Endothelial cell of umbilical vein (primary cell): ENCODE measurements at regions not wholly inside any gene's neighbourhood (a gene's known extent, or its start where the extent isn't known, plus 50 kb on each side); places are given as distances from the start of the nearest gene placed in this dataset.

Experiments used
- BruUV-seq: library from RNA; stranded (reverse); fragments of 400-500 nt; replicated peaks from 2 replicates; lab custom pipeline; 2021; lab: Mats Ljungman, UMichigan
- CTCF ChIA-PET: fragments of 300-600, 350-600 bp; sonication (Branson Sonifier 250); formaldehyde crosslinking; loops from one replicate; lab custom pipeline; 2021; ENCODE audit warnings: antibody characterized with exemption, inconsistent platforms; lab: Charles Lee
- POLR2A ChIA-PET: fragments of 300-600, 350-600 bp; sonication (Branson Sonifier 250); formaldehyde crosslinking; loops from one replicate; lab custom pipeline; 2021; ENCODE audit warnings: antibody characterized with exemption, inconsistent platforms; lab: Charles Lee
- DNase-seq: peaks from one replicate; pipeline ENCODE4 v3.0.0-alpha.2; 2011; ENCODE audit warnings: low read depth, low spot score
- FAIRE-seq: peaks from 2 replicates; lab custom pipeline; 2011; peaks lifted over from hg19 to GRCh38; lab: Jason Lieb, UNC
- H2AFZ ChIP-seq: 2 replicates; pipeline ENCODE4 v1.6.0; 2012; ENCODE audit warnings: low read depth, low read length, control low read depth, inconsistent platforms
- H3K27ac ChIP-seq: 2 replicates; pipeline ENCODE4 v1.5.1; 2011; ENCODE audit warnings: low read depth, mild to moderate bottlenecking, control low read depth, low read length, moderate library complexity; ENCODE audit not compliant: insufficient read depth
- H3K27me3 ChIP-seq, 2 experiments: 2 replicates each; pipeline versions ENCODE4 v1.6.0 to v1.6.1; 2011; ENCODE audit warnings: low read length in 2 of 2, mixed read lengths in 1 of 2; ENCODE audit not compliant: control insufficient read depth in 2 of 2, insufficient read depth in 2 of 2
- H3K36me3 ChIP-seq, 2 experiments: 2 replicates in 1 of 2; 3 replicates in 1 of 2; pipeline ENCODE4 v1.5.1; 2011; ENCODE audit warnings: low read length in 2 of 2, mild to moderate bottlenecking in 1 of 2, moderate library complexity in 1 of 2; ENCODE audit not compliant: control insufficient read depth in 2 of 2, insufficient read depth in 2 of 2; ENCODE audit errors: extremely low read depth in 1 of 2
- H3K4me1 ChIP-seq: 3 replicates; pipeline ENCODE4 v1.5.1; 2011; ENCODE audit warnings: mild to moderate bottlenecking, low read length; ENCODE audit not compliant: control insufficient read depth, insufficient read depth; ENCODE audit errors: extremely low read depth
- H3K4me2 ChIP-seq: 2 replicates; pipeline ENCODE4 v1.6.1; 2011; ENCODE audit warnings: low read length, control low read depth, mixed read lengths; ENCODE audit not compliant: insufficient read depth
- H3K4me3 ChIP-seq, 3 experiments: fragments of 200-600 bp in 1 of 3; sonication (generic), shearing (Covaris generic) in 1 of 3; replicated peaks in 1 of 3; 2 replicates each; pipeline ENCODE4 v1.5.1; 2011 to 2016; ENCODE audit warnings: control low read depth in 3 of 3, low read length in 3 of 3, mild to moderate bottlenecking in 2 of 3, inconsistent platforms in 1 of 3, low read depth in 1 of 3, moderate library complexity in 1 of 3; ENCODE audit not compliant: insufficient read depth in 1 of 3
- H3K79me2 ChIP-seq: 2 replicates; pipeline ENCODE4 v1.6.0; 2012; ENCODE audit warnings: low read length, inconsistent platforms; ENCODE audit not compliant: control insufficient read depth, insufficient read depth
- H3K9ac ChIP-seq: replicated peaks from 2 replicates; pipeline ENCODE3; 2011; ENCODE audit warnings: low read length, control low read depth; ENCODE audit not compliant: insufficient read depth; ENCODE audit errors: extremely low read depth
- H3K9me1 ChIP-seq: replicated peaks from 3 replicates; pipeline ENCODE4 v1.6.0; 2011; ENCODE audit warnings: mild to moderate bottlenecking, low read length; ENCODE audit not compliant: control insufficient read depth, insufficient read depth; ENCODE audit errors: extremely low read depth
- H3K9me3 ChIP-seq: replicated peaks from 2 replicates; pipeline ENCODE4 v1.5.1; 2012; ENCODE audit warnings: low read length, inconsistent platforms; ENCODE audit not compliant: control insufficient read depth, insufficient read depth
- H4K20me1 ChIP-seq: replicated peaks from 2 replicates; pipeline ENCODE3; 2011; ENCODE audit warnings: mild to moderate bottlenecking, low read length; ENCODE audit not compliant: control insufficient read depth, insufficient read depth; ENCODE audit errors: extremely low read depth
- EZH2 ChIP-seq: IDR thresholded peaks from 2 replicates; pipeline ENCODE4 v1.6.1; 2012; ENCODE audit warnings: borderline replicate concordance, low read depth, mild to moderate bottlenecking, moderate library complexity, low read length, inconsistent platforms; ENCODE audit not compliant: severe bottlenecking
- GATA2 ChIP-seq: IDR thresholded peaks from 2 replicates; pipeline ENCODE4 v1.7.0; 2011; ENCODE audit warnings: low read depth, mild to moderate bottlenecking, moderate library complexity, mixed read lengths, low read length; ENCODE audit not compliant: insufficient read length, insufficient read depth
- MYC ChIP-seq: IDR thresholded peaks from one replicate; pipeline ENCODE4 v1.6.1; 2011; ENCODE audit warnings: mild to moderate bottlenecking, low read depth, low read length
- POLR2A ChIP-seq: IDR thresholded peaks from 2 replicates; pipeline ENCODE4 v1.6.1; 2012; ENCODE audit warnings: low read depth, mild to moderate bottlenecking, control low read depth, low read length
- POLR2AphosphoS5 ChIP-seq: IDR thresholded peaks from 2 replicates; pipeline ENCODE4 v1.6.1; 2012; ENCODE audit warnings: low read depth, mild to moderate bottlenecking, control low read depth, low read length, moderate library complexity; ENCODE audit not compliant: insufficient read depth
- dilution Hi-C: fragments of 300-500 bp; cut with MboI; formaldehyde crosslinking; loops from one replicate; pipeline ENCODE4 v1.15.0; 2019; ENCODE audit warnings: low sequenced_read_pairs; ENCODE audit not compliant: extremely low pct_ligation_motif_present
- intact Hi-C: fragments of 100-400 bp; cut with micrococcal nuclease; formaldehyde crosslinking; loops from one replicate; pipeline ENCODE4 v1.10.0; 2022
- TF ChIP-seq, protein P1 (sequence below), 2 donors: IDR thresholded peaks; 1 replicate in 1 of 2; 2 replicates in 1 of 2; pipeline ENCODE4 v1.5.1; 2011; ENCODE audit warnings: low read length in 2 of 2, mild to moderate bottlenecking in 2 of 2, moderate library complexity in 2 of 2, control low read depth in 1 of 2, inconsistent platforms in 1 of 2, low read depth in 1 of 2; ENCODE audit not compliant: insufficient read depth in 1 of 2; ENCODE audit errors: extremely low read depth in 1 of 2
- TF ChIP-seq, protein P2 (sequence below): IDR thresholded peaks from 2 replicates; pipeline ENCODE4 v1.6.1; 2011; ENCODE audit not compliant: insufficient read depth, insufficient read length

DNA sequence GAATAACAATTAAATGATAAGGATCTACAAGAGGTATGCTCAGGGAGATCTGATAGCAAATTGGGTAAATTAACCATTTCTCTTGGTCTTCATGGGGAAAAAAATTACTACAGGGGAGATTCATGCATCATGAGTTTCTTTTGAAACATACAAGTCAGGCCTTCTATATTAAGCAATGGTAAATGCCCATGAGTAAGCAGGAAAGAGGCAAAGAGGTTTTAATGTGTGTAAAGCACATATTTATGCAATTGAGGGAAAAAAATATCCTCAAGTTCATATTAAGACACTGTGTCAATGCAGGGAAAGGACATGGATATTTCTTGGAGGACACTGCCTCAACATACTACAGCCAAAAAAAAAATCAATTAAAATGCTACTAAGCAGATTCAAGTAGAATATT, 73.4 kb upstream of the NR4A3 start:
- no peak overlapping the region for H3K27ac ChIP-seq
- H2AFZ ChIP-seq: no peak overlapping the region
- H3K9ac ChIP-seq: no peak overlapping the region
- CTCF ChIA-PET: no interaction called here
- H3K9me1 ChIP-seq: no peaks in the 10 kb centered on the region
- no peak for FAIRE-seq
- BruUV-seq: no TSS peak
- POLR2A ChIA-PET: no interaction called here
- intact Hi-C loops (no loop called here), dilution Hi-C loops (no loop called here)
- DNase-seq: no peak
- no peaks in the 10 kb centered on the region for H3K4me1 ChIP-seq
- H3K4me3 ChIP-seq: no peak overlapping the region
- TF ChIP-seq POLR2A: no peak
- no peak for TF ChIP-seq MYC
- TF ChIP-seq, protein P1, sequence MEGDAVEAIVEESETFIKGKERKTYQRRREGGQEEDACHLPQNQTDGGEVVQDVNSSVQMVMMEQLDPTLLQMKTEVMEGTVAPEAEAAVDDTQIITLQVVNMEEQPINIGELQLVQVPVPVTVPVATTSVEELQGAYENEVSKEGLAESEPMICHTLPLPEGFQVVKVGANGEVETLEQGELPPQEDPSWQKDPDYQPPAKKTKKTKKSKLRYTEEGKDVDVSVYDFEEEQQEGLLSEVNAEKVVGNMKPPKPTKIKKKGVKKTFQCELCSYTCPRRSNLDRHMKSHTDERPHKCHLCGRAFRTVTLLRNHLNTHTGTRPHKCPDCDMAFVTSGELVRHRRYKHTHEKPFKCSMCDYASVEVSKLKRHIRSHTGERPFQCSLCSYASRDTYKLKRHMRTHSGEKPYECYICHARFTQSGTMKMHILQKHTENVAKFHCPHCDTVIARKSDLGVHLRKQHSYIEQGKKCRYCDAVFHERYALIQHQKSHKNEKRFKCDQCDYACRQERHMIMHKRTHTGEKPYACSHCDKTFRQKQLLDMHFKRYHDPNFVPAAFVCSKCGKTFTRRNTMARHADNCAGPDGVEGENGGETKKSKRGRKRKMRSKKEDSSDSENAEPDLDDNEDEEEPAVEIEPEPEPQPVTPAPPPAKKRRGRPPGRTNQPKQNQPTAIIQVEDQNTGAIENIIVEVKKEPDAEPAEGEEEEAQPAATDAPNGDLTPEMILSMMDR (IDR thresholded peaks at IDR 0.05; ENCODE audit: extremely low read depth in 1 of 2, insufficient read depth in 1 of 2, low read depth in 1 of 2, low read length in 2 of 2): no peak
- TF ChIP-seq, protein P2, sequence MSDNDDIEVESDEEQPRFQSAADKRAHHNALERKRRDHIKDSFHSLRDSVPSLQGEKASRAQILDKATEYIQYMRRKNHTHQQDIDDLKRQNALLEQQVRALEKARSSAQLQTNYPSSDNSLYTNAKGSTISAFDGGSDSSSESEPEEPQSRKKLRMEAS: no peak
- no peak for TF ChIP-seq GATA2
- TF ChIP-seq POLR2AphosphoS5: no peak
- TF ChIP-seq EZH2: no peak
- no peaks in the 10 kb centered on the region for H3K79me2 ChIP-seq
- H3K9me3 ChIP-seq: no peaks in the 10 kb centered on the region
- H3K36me3 ChIP-seq: no peaks in the 10 kb centered on the region
- no peaks in the 10 kb centered on the region for H4K20me1 ChIP-seq
- no peak overlapping the region for H3K4me2 ChIP-seq
- H3K27me3 ChIP-seq: no peaks in the 10 kb centered on the region
